GM18867 (cell line): ENCODE measurements at regions not wholly inside any gene's neighbourhood (a gene's known extent, or its start where the extent isn't known, plus 50 kb on each side); places are given as distances from the start of the nearest gene placed in this dataset.
A peak's percentile ranks its signal among the peaks of the same experiment; 100 is the strongest.
"Not testable (repeated sequence)": the region's sequence is repeated elsewhere in the genome, so short reads cannot be mapped to it uniquely, and the experiment has no call there.

Experiments used
- ATAC-seq: cut with Tn5 transposase; IDR thresholded peaks from one replicate; pipeline ENCODE4 v1.9.1; 2021; ENCODE audit warnings: mild to moderate bottlenecking, moderate library complexity; ENCODE audit not compliant: unreplicated experiment

- no peak for ATAC-seq
Observed at GRCh38 chr14:21820631-21821030, 147.0 kb upstream of the OR4E1 start.

DNA sequence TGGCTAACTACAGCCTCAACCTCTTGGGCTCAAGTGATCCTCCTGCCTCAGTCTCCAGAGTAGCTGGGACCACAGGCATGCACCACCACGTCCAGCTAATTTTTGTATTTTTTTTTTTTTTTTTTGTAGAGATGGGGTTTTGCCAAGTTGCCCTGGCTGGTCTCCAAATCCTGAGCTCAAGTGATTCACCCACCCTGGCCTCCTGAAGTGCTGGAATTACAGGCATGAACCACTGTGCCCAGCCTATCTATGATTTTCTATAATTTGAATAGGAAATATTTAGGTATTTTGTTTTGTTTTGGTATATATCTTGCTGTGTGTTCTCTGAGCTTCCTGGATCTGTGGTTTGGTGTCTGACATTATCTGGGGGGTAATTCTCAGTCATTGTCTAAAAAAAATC is 146.3 kb upstream of the OR4E1 start:
- not testable (repeated sequence) for ATAC-seq

DNA sequence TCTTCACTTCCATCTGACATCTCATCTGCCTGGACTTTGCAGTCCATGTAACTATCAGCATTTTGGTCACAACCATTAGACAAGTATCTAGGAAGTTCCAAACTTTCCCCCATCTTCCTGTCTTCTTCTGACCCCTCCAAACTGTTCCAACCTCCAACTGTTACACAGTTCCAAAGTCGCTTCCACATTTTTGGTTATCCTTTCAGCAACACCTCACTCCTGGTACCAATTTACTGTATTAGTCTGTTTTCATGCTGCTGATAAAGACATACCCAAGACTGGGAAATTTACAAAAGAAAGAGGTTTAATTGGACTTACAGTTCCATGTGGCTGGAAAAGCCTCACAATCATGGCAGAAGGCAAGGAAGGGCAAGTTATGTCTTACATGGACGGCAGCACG is 143.4 kb upstream of the OR4E1 start:
- not testable (repeated sequence) for ATAC-seq

GRCh38 chr14:21807975-21808374 is 134.4 kb upstream of the OR4E1 start:
- ATAC-seq, result no peak

DNA sequence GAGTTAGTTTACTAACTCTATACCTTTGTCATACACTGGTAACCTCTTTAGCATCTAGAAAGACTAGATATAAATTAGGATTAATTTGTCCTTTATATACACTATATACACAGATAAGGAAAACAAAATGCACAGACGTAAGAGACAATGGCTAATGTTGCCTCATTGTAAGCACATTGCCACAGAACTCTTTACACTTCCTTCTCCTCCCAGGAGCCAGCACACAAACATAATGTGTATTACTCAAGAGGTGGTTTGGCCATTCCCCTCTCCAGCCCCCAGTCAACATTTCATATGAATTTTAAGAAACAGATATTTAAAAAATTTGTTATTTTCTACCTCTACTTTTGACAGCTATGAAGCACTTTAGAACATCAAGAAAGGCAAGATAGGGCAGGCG is 131.4 kb upstream of the OR4E1 start:
- ATAC-seq, result no peak

GRCh38 chr14:21802441-21802840 is 128.8 kb upstream of the OR4E1 start:
- no peak for ATAC-seq

DNA sequence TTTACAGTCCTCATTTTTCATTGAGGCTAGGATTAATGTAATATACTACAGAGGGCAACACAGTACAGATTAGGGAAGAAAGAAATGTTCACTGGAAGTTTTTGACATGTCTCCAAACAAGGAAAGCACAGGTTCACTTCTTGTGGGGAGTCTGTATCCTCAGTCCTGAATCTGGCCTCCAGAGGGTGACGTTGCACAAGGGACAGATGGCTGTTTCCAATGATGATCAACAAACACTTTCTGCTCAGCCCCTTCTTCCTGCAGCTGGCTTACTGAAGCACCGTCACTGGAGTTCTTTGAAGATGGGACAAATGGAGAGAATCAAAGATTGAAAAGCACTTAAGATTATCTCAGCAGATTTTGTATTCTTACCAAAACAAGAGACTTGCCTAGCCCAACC is 123.3 kb upstream of the OR4E1 start:
- no peak for ATAC-seq

DNA sequence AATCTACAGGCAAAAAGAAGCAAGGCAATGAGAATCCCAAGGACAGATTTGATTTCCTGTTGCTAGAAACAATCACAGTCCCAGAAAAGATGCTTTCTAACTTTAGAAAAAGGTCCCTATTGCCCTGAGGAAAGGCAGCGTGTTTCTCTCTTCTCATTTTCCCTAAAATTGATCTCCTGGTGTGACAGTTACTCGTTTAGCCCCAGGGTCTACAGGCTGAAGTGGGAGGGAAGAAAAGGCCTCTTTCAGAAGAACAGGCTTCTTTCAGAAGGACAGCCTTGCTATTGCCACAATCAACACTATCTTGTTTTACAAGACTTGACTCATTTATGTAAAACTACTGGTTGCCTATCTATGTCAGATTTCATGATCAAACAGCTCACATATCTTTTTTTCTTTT is 121.8 kb upstream of the OR4E1 start:
- ATAC-seq, result no peak

GRCh38 chr14:21791749-21792148 is 118.1 kb upstream of the OR4E1 start:
- no peak for ATAC-seq

DNA sequence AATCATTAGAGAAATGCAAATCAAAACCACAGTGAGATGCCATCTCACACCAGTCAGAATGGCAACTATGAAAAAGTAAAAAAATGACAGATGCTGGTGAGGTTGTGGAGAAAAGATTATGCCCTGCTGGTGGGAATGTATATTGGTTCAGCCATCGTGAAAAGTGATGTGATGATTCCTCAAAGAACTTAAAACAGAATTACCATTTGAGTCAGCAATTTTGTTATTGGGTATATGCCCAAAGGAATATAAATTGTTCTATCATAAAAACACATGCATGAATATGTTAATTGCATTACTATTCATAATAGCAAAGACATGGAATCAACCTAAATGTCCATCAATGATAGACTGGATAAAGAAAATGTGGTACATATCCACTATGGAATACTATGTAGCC is 115.1 kb upstream of the OR4E1 start:
- ATAC-seq, result not testable (repeated sequence)

DNA sequence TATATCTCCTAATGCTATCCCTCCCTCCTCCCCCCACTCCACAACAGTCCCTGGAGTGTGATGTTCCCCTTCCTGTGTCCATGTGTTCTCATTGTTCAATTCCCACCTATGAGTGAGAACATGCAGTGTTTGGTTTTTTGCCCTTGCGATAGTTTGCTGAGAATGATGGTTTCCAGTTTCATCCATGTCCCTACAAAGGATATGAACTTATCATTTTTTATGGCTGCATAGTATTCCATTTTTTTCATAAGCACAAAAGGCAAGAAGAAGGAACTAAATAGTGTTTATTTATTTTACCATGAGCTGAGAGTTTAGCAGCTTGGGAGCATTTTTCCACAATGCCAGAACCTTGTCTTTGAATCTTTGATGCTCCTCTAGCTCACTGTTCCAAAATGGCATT is 113.6 kb upstream of the OR4E1 start:
- not testable (repeated sequence) for ATAC-seq

GRCh38 chr14:21781543-21781942 is 107.9 kb upstream of the OR4E1 start:
- ATAC-seq, result no peak

DNA sequence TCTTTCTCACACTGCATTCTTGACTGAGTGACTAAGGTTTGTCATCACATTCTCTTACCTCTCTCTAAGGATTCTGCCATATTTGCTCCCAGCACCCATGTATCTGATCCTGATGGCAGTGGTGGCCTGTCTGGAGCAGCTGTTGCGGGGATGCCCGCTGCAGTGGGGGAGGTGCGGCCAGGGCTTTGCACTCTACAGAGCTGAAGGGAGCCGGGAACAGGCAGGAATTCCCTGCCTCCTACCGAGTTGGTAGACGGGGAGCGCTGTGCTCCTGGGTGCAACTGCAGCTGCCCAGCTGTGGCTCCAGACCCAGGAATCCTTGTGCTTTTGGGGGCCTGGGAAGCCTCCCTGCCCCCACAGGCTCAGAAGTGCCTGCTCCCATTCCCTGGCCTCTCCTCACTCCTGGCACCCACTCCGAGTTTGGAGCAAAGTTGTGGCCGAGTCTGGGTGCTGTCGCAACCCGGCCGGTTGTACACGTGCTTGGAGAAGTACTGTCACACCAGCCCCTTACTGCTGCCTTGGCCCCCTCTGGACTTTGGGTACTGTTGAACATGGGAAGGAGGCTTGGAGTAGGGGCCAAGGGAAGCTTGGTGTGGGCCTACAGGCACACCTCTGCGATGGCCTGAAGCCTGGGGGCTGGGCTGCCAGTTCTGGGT is 106.9 kb upstream of the OR4E1 start:
- ATAC-seq, result no peak

- ATAC-seq, result no peak
Observed at GRCh38 chr14:21771671-21772070, 98.1 kb upstream of the OR4E1 start.

- no peak for ATAC-seq
Observed at GRCh38 chr14:21768875-21769257, 95.2 kb upstream of the OR4E1 start.

GRCh38 chr14:21768116-21768874 is 94.7 kb upstream of the OR4E1 start:
- peak; percentile 75 for ATAC-seq

GRCh38 chr14:21760360-21760759 is 86.7 kb upstream of the OR4E1 start:
- not testable (repeated sequence) for ATAC-seq

- ATAC-seq, result no peak
Observed at GRCh38 chr14:21749306-21749868, 75.8 kb upstream of the OR4E1 start.

GRCh38 chr14:21748869-21749303 is 75.3 kb upstream of the OR4E1 start:
- peak; percentile 78 for ATAC-seq

DNA sequence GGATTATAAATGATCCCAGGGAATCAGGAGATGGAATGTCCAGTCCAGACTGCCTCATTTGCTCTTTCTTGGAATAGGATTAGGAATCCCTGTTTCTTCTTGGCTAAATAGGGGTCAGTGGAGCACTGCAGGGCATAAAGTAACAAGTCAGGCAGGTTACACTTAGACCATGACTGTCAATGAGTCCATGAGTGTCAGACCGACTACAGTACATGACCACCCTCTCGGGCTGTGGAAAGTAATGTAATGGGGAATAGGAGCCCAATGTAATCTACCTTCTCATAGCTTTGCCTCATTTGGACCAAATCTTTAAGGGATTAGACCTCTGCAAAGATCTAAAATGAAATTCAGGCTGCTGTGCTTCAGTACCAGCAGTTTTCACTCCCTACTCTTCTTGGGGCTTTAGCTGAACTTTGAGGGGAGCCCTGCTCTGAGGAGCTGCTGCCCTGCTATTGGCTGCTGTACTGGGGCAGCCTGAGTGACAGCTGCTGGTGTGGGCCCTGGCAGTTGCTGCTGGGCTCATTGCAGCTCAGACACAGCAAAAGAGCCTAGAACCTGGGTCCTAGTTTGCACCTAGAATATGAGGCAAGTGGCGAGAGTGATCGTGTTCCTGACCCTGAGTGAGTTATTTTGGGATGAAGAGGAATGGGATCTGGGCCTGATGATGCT is 62.2 kb upstream of the OR4E1 start:
- no peak for ATAC-seq

DNA sequence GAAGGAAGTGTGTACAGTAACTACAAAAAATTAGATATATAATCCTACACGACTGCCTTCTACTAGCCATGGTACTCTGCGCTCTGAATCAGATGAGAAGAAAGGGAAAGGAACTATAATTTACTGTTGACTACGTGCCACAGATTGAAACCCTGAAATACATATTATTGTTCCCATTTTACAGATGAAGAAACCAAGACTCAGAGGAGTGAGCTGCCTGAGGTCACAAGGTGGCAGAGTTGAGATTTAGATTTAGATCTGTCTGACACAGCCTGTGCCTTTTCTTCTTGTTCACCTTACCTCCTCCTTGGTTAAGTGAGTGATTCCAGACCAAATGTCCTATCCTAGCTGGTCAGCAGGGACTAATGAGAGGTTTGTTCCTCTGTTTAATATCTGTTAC is 61.6 kb upstream of the OR4E1 start:
- ATAC-seq, result no peak
